ENCODE measurements at regions not wholly inside any gene's neighbourhood (a gene's known extent, or its start where the extent isn't known, plus 50 kb on each side); places are given as distances from the start of the nearest gene placed in this dataset.

DNA sequence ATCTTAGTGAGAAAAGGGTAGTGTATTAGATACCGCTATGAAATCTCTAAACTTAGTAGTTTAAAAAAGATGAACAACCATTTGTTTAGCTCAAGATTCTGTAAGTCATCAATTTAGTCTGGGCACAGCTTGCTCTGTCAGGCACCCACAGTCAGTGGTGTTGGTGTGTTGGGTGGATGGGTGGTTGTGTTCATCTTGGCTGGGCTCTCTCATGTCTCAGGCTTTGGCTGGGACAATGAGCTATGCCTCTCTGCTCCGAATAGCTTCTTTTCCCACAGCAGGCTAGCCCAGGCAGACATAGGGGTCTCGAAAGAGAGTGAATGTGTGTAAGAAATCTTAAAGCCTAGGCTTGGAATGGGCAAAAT is 127.0 kb upstream of the GATB start:
- intact Hi-C loops (cut with micrococcal nuclease) = no loop called here
- no peaks in the 10 kb centered on the region for H3K36me3 ChIP-seq (replicated peaks in 1 of 2; ENCODE audit: control insufficient read depth in 1 of 2, insufficient read depth in 2 of 2, low read length in 2 of 2)
- H3K27ac Mint-ChIP-seq = peak overlapping the region in 4 of 7 donors; percentile 47 to 83 (median 64)
- no peaks in the 10 kb centered on the region for H3K27me3 ChIP-seq (ENCODE audit: control insufficient read depth in 2 of 2, insufficient read depth in 2 of 2, low read length in 2 of 2)
- no peaks in the 10 kb centered on the region for H3K79me2 ChIP-seq (ENCODE audit: insufficient read depth, low read length)
- TF ChIP-seq, protein P1, sequence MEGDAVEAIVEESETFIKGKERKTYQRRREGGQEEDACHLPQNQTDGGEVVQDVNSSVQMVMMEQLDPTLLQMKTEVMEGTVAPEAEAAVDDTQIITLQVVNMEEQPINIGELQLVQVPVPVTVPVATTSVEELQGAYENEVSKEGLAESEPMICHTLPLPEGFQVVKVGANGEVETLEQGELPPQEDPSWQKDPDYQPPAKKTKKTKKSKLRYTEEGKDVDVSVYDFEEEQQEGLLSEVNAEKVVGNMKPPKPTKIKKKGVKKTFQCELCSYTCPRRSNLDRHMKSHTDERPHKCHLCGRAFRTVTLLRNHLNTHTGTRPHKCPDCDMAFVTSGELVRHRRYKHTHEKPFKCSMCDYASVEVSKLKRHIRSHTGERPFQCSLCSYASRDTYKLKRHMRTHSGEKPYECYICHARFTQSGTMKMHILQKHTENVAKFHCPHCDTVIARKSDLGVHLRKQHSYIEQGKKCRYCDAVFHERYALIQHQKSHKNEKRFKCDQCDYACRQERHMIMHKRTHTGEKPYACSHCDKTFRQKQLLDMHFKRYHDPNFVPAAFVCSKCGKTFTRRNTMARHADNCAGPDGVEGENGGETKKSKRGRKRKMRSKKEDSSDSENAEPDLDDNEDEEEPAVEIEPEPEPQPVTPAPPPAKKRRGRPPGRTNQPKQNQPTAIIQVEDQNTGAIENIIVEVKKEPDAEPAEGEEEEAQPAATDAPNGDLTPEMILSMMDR (IDR thresholded peaks at IDR 0.05) = no peak
- H3K4me1 ChIP-seq (ENCODE audit: control insufficient read depth in 1 of 2, insufficient read depth in 2 of 2, low read length in 2 of 2) = peaks cover 20 to 23% of the 10 kb centered on the region in 2 donors
- peak overlapping the region in 1 of 2 donors; percentile 44 for H3K27ac ChIP-seq (ENCODE audit: low read depth in 1 of 2, low read length in 2 of 2)
- H3K4me1 Mint-ChIP-seq = peaks cover 22% of the 10 kb centered on the region
- H3K9me3 ChIP-seq (replicated peaks in 1 of 2; ENCODE audit: control insufficient read depth in 1 of 2, insufficient read depth in 1 of 2, low read length in 2 of 2) = peaks cover 0 to 6% of the 10 kb centered on the region in 2 donors
- peak overlapping the region in 1 of 2 donors; percentile 44 for H3K4me3 Mint-ChIP-seq
- peak overlapping the region; percentile 9 for H3K4me2 ChIP-seq (replicated peaks; ENCODE audit: extremely low read depth, low read length, poor library complexity, severe bottlenecking)
- peaks cover 0 to 3% (median 0%) of the 10 kb centered on the region in 3 donors for H3K27me3 Mint-ChIP-seq (ENCODE audit: low read depth in 3 of 3)
- H3K36me3 Mint-ChIP-seq = no peaks in the 10 kb centered on the region
- H3K9ac ChIP-seq (ENCODE audit: insufficient read depth, low read length, poor library complexity, severe bottlenecking) = no peak overlapping the region
- H3K9me3 Mint-ChIP-seq = peaks cover 0 to 9% (median 2%) of the 10 kb centered on the region in 7 donors
- no peaks in the 10 kb centered on the region for H4K20me1 ChIP-seq (ENCODE audit: insufficient read depth, low read length)
- no peak overlapping the region for H2AFZ ChIP-seq (ENCODE audit: insufficient read depth, low read depth, low read length, poor library complexity, severe bottlenecking)
- 60% methylated on average over 1 of the region's 3 CpGs for WGBS (ENCODE audit: insufficient coverage)
- no peak for DNase-seq
- H3K4me3 ChIP-seq (replicated peaks in 1 of 3; ENCODE audit: low read depth in 2 of 3, low read length in 3 of 3) = peak overlapping the region in 1 of 3 experiments; percentile 19

DNA sequence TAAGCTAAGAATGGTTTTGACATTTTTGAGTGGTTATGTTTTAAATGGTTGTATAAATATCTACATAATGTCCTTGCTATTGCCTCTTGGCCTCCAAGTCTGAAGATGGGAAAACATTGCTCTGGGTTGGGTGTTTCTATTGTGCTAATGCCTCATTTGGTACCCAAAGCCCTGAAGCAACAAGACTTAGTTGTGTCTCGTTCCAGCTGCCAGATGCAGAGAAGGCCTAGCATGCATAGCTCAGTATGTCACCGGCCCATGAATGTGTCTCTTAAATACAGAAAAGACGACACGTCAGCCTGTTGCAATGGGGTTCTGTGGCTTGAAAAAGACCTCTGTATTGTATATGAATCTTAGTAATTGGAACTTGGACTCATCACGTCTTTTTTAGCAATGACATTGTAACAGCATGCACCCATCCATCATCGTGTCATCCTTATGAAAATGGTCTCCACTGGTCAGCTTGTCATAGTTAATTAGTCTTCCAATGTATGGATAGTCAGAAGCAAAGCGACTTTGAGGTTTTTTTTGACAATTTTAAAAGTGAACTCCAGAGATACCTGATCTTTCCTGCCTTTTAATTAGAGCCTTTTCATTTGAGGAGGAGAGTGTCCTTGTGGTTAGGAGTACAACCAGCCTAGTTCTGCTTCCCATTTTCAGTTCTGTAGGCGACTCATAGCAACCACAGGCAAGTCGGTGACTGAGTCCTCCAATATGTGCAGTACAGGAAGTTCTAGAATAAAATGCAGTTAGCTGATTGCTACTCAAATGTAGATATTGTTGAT is 126.4 kb upstream of the GATB start:
- Histone ChIP-seq H3K4me1 (ENCODE audit: control insufficient read depth in 1 of 2, insufficient read depth in 2 of 2, low read length in 2 of 2) (peaks cover 20 to 23% of the 10 kb centered on the region in 2 donors), H3K36me3 (replicated peaks in 1 of 2; ENCODE audit: control insufficient read depth in 1 of 2, insufficient read depth in 2 of 2, low read length in 2 of 2) (no peaks in the 10 kb centered on the region), H3K79me2 (ENCODE audit: insufficient read depth, low read length) (no peaks in the 10 kb centered on the region), H3K9me3 (replicated peaks in 1 of 2; ENCODE audit: control insufficient read depth in 1 of 2, insufficient read depth in 1 of 2, low read length in 2 of 2) (peaks cover 0 to 6% of the 10 kb centered on the region in 2 donors), H3K27ac (ENCODE audit: low read depth in 1 of 2, low read length in 2 of 2) (peak overlapping the region in 1 of 2 donors; percentile 44), H3K27me3 (ENCODE audit: control insufficient read depth in 2 of 2, insufficient read depth in 2 of 2, low read length in 2 of 2) (no peaks in the 10 kb centered on the region), H4K20me1 (ENCODE audit: insufficient read depth, low read length) (no peaks in the 10 kb centered on the region), H3K9ac (ENCODE audit: insufficient read depth, low read length, poor library complexity, severe bottlenecking) (no peak overlapping the region), H3K4me3 (replicated peaks in 1 of 3; ENCODE audit: low read depth in 2 of 3, low read length in 3 of 3) (peak overlapping the region in 1 of 3 experiments; percentile 19), H2AFZ (ENCODE audit: insufficient read depth, low read depth, low read length, poor library complexity, severe bottlenecking) (no peak overlapping the region), H3K4me2 (replicated peaks; ENCODE audit: extremely low read depth, low read length, poor library complexity, severe bottlenecking) (peak overlapping the region; percentile 9)
- H3K4me3 Mint-ChIP-seq = peak overlapping the region in 1 of 2 donors; percentile 12
- H3K36me3 Mint-ChIP-seq = no peaks in the 10 kb centered on the region
- H3K27ac Mint-ChIP-seq = peak overlapping the region in 4 of 7 donors; percentile 2 to 83 (median 52)
- 56% methylated on average over 3 of the region's 9 CpGs for WGBS (ENCODE audit: insufficient coverage)
- TF ChIP-seq, protein P1 (IDR thresholded peaks at IDR 0.05) = no peak
- H3K9me3 Mint-ChIP-seq = peaks cover 0 to 9% (median 2%) of the 10 kb centered on the region in 7 donors
- peak; percentile 57 to 64 (median 62) for DNase-seq
- intact Hi-C loops (cut with micrococcal nuclease) = no loop called here
- peaks cover 0 to 3% (median 0%) of the 10 kb centered on the region in 3 donors for H3K27me3 Mint-ChIP-seq (ENCODE audit: low read depth in 3 of 3)
- peaks cover 22% of the 10 kb centered on the region for H3K4me1 Mint-ChIP-seq

Measured in CD14-positive monocyte (primary cell).